RPMI8226 (cell line): ENCODE measurements at regions not wholly inside any gene's neighbourhood (a gene's known extent, or its start where the extent isn't known, plus 50 kb on each side); places are given as distances from the start of the nearest gene placed in this dataset.
"Not testable (repeated sequence)": the region's sequence is repeated elsewhere in the genome, so short reads cannot be mapped to it uniquely, and the experiment has no call there.

ENCODE experiments used
- DNase-seq: peaks from one replicate; pipeline ENCODE4 v3.0.0-alpha.2; 2015

- no peak for DNase-seq
These were observed 607.1 kb downstream of the SLITRK6 start for GRCh38 chr13:85191996-85192718.

GRCh38 chr13:85186356-85187045 lies 612.7 kb downstream of the SLITRK6 start:
- no peak for DNase-seq

GRCh38 chr13:85174291-85174690 lies 624.9 kb downstream of the SLITRK6 start:
- DNase-seq = no peak

DNA sequence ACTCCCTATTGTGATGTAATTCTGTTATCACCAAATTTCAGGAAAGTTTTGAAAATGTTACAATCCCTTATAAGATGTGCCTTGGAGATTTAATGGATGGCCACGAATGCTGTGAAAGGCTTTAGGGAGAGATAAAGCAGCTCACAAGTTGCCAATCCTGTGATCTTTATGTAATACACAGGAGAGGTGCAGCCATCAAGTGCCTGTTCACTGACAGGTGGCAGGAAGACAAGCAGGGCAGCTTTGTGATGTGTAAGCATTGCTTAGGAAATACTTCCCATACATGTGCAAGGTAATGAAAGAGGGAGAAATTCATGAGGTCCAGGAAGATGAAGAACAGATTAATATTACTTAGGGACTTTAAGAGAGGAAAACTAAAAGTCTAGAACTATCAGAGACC lies 628.8 kb downstream of the SLITRK6 start:
- no peak for DNase-seq

DNA sequence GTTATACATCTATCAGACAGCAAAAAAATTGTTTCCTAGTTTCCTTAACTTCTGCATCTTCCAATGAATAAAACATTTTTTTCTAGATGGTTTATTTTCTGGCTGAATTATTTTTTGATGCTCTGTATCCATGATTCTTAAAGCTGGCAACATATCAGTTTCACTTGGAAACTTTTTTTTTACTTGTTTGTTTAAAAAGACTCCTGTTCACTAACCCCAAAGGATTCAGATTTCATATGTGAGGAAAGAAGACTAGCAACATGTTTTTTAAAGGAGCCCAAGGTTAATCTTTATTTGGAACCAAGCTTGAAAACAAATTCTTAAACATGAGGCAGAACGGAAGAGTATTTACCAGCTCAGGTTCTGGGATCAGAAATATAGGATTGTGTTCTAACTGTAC lies 632.3 kb downstream of the SLITRK6 start:
- DNase-seq = no peak

DNA sequence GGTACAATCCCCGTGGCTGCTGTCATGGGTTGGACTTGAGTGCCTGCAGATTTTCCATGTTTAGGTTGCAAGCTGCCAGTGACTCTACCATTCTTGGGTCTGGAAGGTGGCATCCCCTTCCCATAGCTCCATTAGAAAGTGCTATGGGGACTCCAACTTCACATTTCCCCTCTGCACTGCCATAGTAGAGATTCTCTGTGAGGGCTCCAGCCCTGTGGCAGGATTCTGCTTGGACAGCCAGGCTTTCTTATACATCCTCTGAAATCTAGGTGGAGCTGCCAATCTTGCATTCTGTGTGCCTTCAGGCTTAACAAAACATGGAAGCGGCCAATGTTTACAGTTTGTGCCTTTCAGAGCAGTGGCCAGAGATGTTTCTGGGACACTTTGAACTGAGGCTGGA lies 636.2 kb downstream of the SLITRK6 start:
- DNase-seq = no peak

GRCh38 chr13:85148009-85148408 lies 651.2 kb downstream of the SLITRK6 start:
- no peak for DNase-seq

DNA sequence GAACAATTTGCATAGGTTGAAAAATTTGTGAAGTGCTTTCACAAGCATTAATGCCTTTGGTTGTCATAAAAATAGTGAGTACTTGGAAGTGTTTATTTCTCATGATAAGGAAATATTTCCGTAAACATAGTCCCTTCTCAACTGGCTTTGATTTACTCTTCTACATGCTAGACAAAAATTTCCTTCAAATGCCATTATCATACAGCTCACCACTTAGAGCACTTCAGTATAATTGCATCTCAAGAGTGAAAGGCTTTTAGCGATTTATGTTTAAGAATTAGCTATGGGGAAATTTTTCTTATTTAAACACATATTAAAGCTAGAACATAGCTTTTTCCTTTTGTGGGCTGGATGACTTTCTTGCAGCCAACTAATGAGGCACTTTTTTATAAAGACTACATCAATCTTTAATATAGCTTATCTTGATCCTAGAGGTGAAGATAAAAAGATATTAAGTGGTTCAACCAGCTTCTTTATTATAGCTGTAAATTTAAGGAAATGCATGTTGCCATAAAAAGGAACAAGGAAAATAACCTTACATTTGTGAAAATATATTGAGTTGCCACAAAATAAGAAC lies 656.8 kb downstream of the SLITRK6 start:
- no peak for DNase-seq

- no peak for DNase-seq
These were observed 657.8 kb downstream of the SLITRK6 start for GRCh38 chr13:85141401-85141800.

GRCh38 chr13:85140192-85140591 lies 659.0 kb downstream of the SLITRK6 start:
- no peak for DNase-seq

GRCh38 chr13:85137516-85137915 lies 661.7 kb downstream of the SLITRK6 start:
- no peak for DNase-seq

GRCh38 chr13:85132986-85133385 lies 666.2 kb downstream of the SLITRK6 start:
- DNase-seq = no peak

- not testable (repeated sequence) for DNase-seq
These were observed 675.7 kb downstream of the SLITRK6 start for GRCh38 chr13:85123501-85123900.

DNA sequence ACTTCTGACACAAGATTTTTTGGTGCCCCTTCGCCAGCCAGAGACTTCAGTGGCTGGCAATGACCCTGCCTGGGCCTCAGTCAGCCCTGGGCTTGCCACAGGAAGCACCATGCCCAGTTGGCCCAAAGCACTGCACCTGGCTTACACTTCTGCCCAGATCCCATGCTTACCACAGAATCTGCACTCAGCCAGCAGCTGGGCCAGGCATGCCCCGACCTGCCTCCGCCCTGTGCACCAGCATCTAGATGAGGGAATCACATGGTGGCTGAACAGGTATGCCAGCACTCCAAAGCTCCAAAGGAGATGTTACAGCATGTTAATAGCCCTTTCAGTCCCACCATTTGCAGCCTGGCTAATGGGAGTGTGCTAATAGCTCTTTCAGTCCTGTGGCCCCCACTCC lies 690.9 kb downstream of the SLITRK6 start:
- no peak for DNase-seq

- no peak for DNase-seq
These were observed 700.0 kb downstream of the SLITRK6 start for GRCh38 chr13:85099245-85099644.

- no peak for DNase-seq
These were observed 703.6 kb downstream of the SLITRK6 start for GRCh38 chr13:85095418-85096272.

GRCh38 chr13:85093808-85094207 lies 705.4 kb downstream of the SLITRK6 start:
- DNase-seq = no peak

GRCh38 chr13:85091631-85092234 lies 707.5 kb downstream of the SLITRK6 start:
- DNase-seq = no peak

- no peak for DNase-seq
These were observed 710.0 kb downstream of the SLITRK6 start for GRCh38 chr13:85089186-85089585.

DNA sequence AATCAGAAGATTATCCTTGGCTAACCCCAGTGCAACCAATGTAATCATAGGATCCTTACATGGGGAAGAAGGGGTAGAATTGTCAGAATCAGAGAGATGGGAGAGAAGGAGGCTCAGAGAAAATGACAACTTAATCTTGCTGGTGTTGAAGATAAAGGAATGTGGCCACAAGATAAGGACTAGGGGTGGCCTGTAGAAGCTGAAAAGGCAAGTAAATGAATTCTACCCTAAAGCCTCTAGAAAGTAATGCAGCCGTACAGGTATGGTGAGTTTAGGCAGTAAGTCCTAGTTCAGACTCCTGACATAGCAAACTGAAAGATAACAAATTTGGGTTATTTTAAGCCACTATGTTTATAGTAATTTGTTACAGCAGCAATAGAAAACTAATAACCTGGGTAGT lies 718.5 kb downstream of the SLITRK6 start:
- no peak for DNase-seq

DNA sequence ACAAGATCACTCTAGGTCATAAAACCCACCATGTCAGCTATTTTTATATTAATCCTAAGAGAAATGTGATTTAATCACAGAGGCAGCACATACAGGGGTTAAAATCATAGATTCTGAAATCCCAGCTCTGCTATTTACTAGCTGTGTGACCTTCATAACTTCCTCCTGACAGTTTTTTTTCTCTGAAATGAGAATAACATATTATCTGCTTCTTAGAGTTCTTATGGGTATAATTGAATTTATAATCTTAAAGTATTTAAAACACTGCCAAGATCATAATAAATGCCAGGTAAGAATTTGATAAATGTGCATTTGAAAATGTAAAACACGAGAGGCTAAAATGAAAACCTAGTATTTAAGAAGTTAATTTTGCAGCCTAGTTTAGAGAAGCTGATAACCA lies 722.9 kb downstream of the SLITRK6 start:
- no peak for DNase-seq

DNA sequence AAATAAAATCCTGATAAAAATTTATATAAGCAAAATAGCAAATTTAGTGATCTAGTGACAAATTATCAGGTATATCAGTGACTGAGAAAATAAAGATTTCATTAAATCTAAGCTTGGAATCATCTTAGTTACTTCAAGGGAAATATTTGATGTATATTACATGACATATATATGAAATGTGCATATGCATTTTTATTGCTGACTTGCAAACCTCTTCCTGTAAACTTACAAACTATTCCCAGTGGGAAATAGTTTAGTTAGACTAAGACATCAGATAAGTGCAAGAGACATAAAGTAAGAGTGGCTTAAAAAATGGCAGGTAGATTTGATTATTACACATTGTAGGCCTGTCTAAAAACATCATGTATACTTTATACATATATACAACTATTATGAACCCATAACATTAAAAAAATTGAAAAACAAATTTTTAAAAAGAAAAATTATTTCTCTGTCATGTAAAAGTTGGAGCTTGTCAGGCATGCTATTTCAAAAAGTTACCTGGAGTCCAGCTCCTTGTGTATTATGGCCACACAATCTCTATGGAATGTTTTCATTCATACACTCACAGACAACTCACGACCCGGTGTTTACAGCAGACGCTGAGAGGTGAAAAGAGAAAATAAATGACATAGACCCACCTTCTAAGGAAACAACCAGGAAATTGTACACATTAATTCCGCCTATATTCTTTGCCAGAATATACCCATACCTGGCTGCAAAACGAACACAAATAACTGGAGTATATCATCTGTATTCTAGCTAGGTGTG lies 724.5 kb downstream of the SLITRK6 start:
- no peak for DNase-seq
